HepG2 (cell line): ENCODE measurements at regions not wholly inside any gene's neighbourhood (a gene's known extent, or its start where the extent isn't known, plus 50 kb on each side); places are given as distances from the start of the nearest gene placed in this dataset.

Source experiments
- ATAC-seq: fragments of 200-7000 bp; cut with Tn5 transposase; 3 replicates; pipeline ENCODE4 v1.9.1; 2020; ENCODE audit warnings: mild to moderate bottlenecking, moderate library complexity
- BruUV-seq: library from RNA; stranded (reverse); fragments of 400-500 nt; replicated peaks from 2 replicates; lab custom pipeline; 2021; lab: Mats Ljungman, UMichigan
- CTCF ChIA-PET: fragments of 300-600 bp; formaldehyde crosslinking; extraction: SDS; loops from one replicate; lab custom pipeline; 2021; ENCODE audit warnings: low total read pairs, inconsistent platforms, low intra/inter-chr PET ratio; lab: Yijun Ruan, JAX
- POLR2A ChIA-PET: fragments of 350-600 bp; sonication (Branson Sonifier 250); formaldehyde crosslinking; loops from one replicate; lab custom pipeline; 2020; ENCODE audit warnings: antibody characterized with exemption, inconsistent platforms; lab: Yijun Ruan, JAX
- DNase-seq: peaks from one replicate; pipeline ENCODE4 v3.0.0-alpha.2; 2015; ENCODE audit warnings: low spot score
- FAIRE-seq: peaks from 3 replicates; lab custom pipeline; 2011; peaks lifted over from hg19 to GRCh38; lab: Jason Lieb, UNC
- H2AFZ ChIP-seq: one replicate; pipeline ENCODE4 v1.6.1; 2011; ENCODE audit warnings: low read length, inconsistent platforms
- H3K27ac ChIP-seq: fragments of 300-600 bp; 3 replicates; pipeline ENCODE4 v1.8.0; 2011; ENCODE audit warnings: mixed run types, mild to moderate bottlenecking, mixed read lengths, low read length, inconsistent platforms; ENCODE audit not compliant: insufficient read depth; ENCODE audit errors: extremely low read length
- H3K27me3 ChIP-seq, 2 experiments: fragments of 200-600 bp in 1 of 2; 2 replicates in 1 of 2; 3 replicates in 1 of 2; pipeline versions ENCODE4 v1.6.0 to v1.8.0; 2011; ENCODE audit warnings: low read length in 2 of 2, mild to moderate bottlenecking in 2 of 2, moderate library complexity in 2 of 2, inconsistent platforms in 1 of 2; ENCODE audit not compliant: insufficient read depth in 2 of 2, control insufficient read depth in 1 of 2
- H3K36me3 ChIP-seq, 2 experiments: fragments of 200-600 bp in 1 of 2; replicated peaks in 1 of 2; 2 replicates in 1 of 2; 3 replicates in 1 of 2; pipeline versions ENCODE4 v1.5.1 to v1.8.0; 2011; ENCODE audit warnings: low read length in 2 of 2, inconsistent platforms in 1 of 2; ENCODE audit not compliant: insufficient read depth in 2 of 2, control insufficient read depth in 1 of 2
- H3K4me1 ChIP-seq: 2 replicates; pipeline ENCODE4 v1.5.1; 2012; ENCODE audit warnings: low read length, inconsistent platforms; ENCODE audit not compliant: insufficient read depth
- H3K4me2 ChIP-seq: 2 replicates; pipeline ENCODE4 v1.6.0; 2011; ENCODE audit warnings: low read depth, low read length, inconsistent platforms
- H3K4me3 ChIP-seq, 3 experiments: fragments of 200-600 bp in 1 of 3; sonication (generic), shearing (Covaris generic) in 1 of 3; replicated peaks in 1 of 3; 2 replicates each; pipeline ENCODE4 v1.5.1; 2011 to 2016; ENCODE audit warnings: low read length in 3 of 3, inconsistent platforms in 2 of 3, low read depth in 2 of 3, mild to moderate bottlenecking in 2 of 3, control low read depth in 1 of 3, mixed read lengths in 1 of 3; ENCODE audit not compliant: insufficient read depth in 1 of 3
- H3K79me2 ChIP-seq: one replicate; pipeline ENCODE4 v1.6.1; 2011; ENCODE audit warnings: low read length, inconsistent platforms; ENCODE audit not compliant: insufficient read depth
- H3K9ac ChIP-seq: 2 replicates; pipeline ENCODE4 v1.6.0; 2011; ENCODE audit warnings: mild to moderate bottlenecking, low read depth, low read length, inconsistent platforms; ENCODE audit not compliant: insufficient read depth
- H3K9me3 ChIP-seq: 2 replicates; pipeline ENCODE4 v1.5.1; 2012; ENCODE audit warnings: mild to moderate bottlenecking, low read length
- H4K20me1 ChIP-seq: 2 replicates; pipeline ENCODE4 v1.6.0; 2011; ENCODE audit warnings: inconsistent platforms, mild to moderate bottlenecking, low read length, moderate library complexity; ENCODE audit not compliant: insufficient read depth
- ARID2 ChIP-seq: sonication (generic); formaldehyde crosslinking; IDR thresholded peaks from 2 replicates; pipeline ENCODE4 v1.8.1; 2022; ENCODE audit warnings: mild to moderate bottlenecking, missing genetic modification reagents, borderline replicate concordance
- ELF3 ChIP-seq: IDR thresholded peaks from 2 replicates; pipeline ENCODE4 v1.6.1; 2016; ENCODE audit warnings: missing genetic modification reagents, missing compliant biosample characterization
- EZH2 ChIP-seq: conservative IDR thresholded peaks from 2 replicates; pipeline ENCODE4 v1.6.1; 2012; ENCODE audit warnings: mild to moderate bottlenecking, low read depth, low read length, moderate library complexity
- FOXA3 ChIP-seq: IDR thresholded peaks from 2 replicates; pipeline ENCODE4 v1.6.1; 2016; ENCODE audit warnings: missing genetic modification reagents, missing compliant biosample characterization
- FOXJ3 ChIP-seq: sonication (generic); formaldehyde crosslinking; IDR thresholded peaks from 2 replicates; pipeline ENCODE4 v1.4.0; 2020; ENCODE audit warnings: missing genetic modification reagents, mild to moderate bottlenecking, borderline replicate concordance
- FOXP4 ChIP-seq: sonication (generic); formaldehyde crosslinking; IDR thresholded peaks from 2 replicates; pipeline ENCODE4 v1.4.0; 2020; ENCODE audit warnings: missing genetic modification reagents
- NCOA1 ChIP-seq: sonication (generic); formaldehyde crosslinking; IDR thresholded peaks from 2 replicates; pipeline ENCODE4 v1.9.0; 2021; ENCODE audit warnings: missing genetic modification reagents
- NFIC ChIP-seq: IDR thresholded peaks from 2 replicates; pipeline ENCODE4 v1.6.1; 2012; ENCODE audit warnings: mild to moderate bottlenecking, low read length, inconsistent platforms
- REST ChIP-seq, 2 experiments: IDR thresholded peaks; 2 replicates each; pipeline ENCODE4 v1.6.1; 2011 to 2012; ENCODE audit warnings: low read length in 2 of 2, borderline replicate concordance in 1 of 2, low read depth in 1 of 2, mild to moderate bottlenecking in 1 of 2, moderate library complexity in 1 of 2
- SAP130 ChIP-seq: IDR thresholded peaks from 2 replicates; pipeline ENCODE4 v1.6.1; 2016; ENCODE audit warnings: low read depth
- ZNF232 ChIP-seq: sonication (generic); formaldehyde crosslinking; IDR thresholded peaks from 2 replicates; pipeline ENCODE4 v1.4.0; 2020; ENCODE audit warnings: missing genetic modification reagents, borderline replicate concordance
- ZNF280D ChIP-seq: sonication (generic); formaldehyde crosslinking; IDR thresholded peaks from 2 replicates; pipeline ENCODE4 v1.5.1; 2020; ENCODE audit warnings: mild to moderate bottlenecking, missing genetic modification reagents
- ZNF460 ChIP-seq: sonication (generic); formaldehyde crosslinking; IDR thresholded peaks from 2 replicates; pipeline ENCODE4 v1.5.1; 2020; ENCODE audit warnings: missing genetic modification reagents, mild to moderate bottlenecking, borderline replicate concordance
- ZNF746 ChIP-seq: sonication (generic); formaldehyde crosslinking; IDR thresholded peaks from 2 replicates; pipeline ENCODE4 v1.8.0; 2022; ENCODE audit warnings: mild to moderate bottlenecking, missing genetic modification reagents
- whole genome bisulfite sequencing: methylation state at CpG from one replicate; pipeline ENCODE4 v1.1.6; 2017; ENCODE audit warnings: low lambda C conversion rate; 5-methylcytosine and 5-hydroxymethylcytosine counted together
- in situ Hi-C: cut with HindIII; loops from 2 replicates; pipeline ENCODE4 v1.10.0; 2017; ENCODE audit warnings: low pct_unique_long_range_greater_than_20kb; ENCODE audit not compliant: extremely low pct_ligation_motif_present
- intact Hi-C: fragments of 100-400 bp; cut with micrococcal nuclease; formaldehyde crosslinking; loops from one replicate; pipeline ENCODE4 v1.10.0; 2022; ENCODE audit not compliant: unreplicated experiment

- ChIA-PET POLR2A (no interaction called here), CTCF (no interaction called here)
- WGBS: 26% methylated on average over 4 of the region's 4 CpGs
- Histone ChIP-seq H3K27ac (no peak overlapping the region), H3K4me2 (peak overlapping the region; percentile 49; the same call in 1 of the 2 replicates), H3K4me3 (no peak overlapping the region), H3K27me3 (no peaks in the 10 kb centered on the region), H3K79me2 (no peaks in the 10 kb centered on the region), H4K20me1 (no peaks in the 10 kb centered on the region), H2AFZ (no peak overlapping the region), H3K36me3 (no peaks in the 10 kb centered on the region), H3K4me1 (peaks cover 52% of the 10 kb centered on the region), H3K9ac (no peak overlapping the region), H3K9me3 (no peaks in the 10 kb centered on the region)
- no peak for FAIRE-seq
- intact Hi-C loops (no loop called here), in situ Hi-C loops (no loop called here)
- peak; percentile 90 for ATAC-seq
- DNase-seq: peak; percentile 20
- BruUV-seq: no TSS peak
- TF ChIP-seq ZNF460 (CRISPR knock-in tag) (no peak), REST (IDR thresholded peaks at IDR 0.05; ENCODE audit: borderline replicate concordance in 1 of 2, low read depth in 1 of 2, low read length in 2 of 2) (0 out of 4 replicates have a peak, but pooled peaks of 1 of the 2 experiments have one; percentile 16), ZNF746 (CRISPR knock-in tag) (no peak), ZNF232 (peak; percentile 97), NFIC (no peak), EZH2 (no peak), ZNF280D (no peak), NCOA1 (no peak), ARID2 (CRISPR knock-in tag) (no peak), ELF3 (CRISPR knock-in tag) (0 out of 2 replicates have a peak, but pooled peaks have one; percentile 20), SAP130 (0 out of 2 replicates have a peak, but pooled peaks have one; percentile 26), FOXP4 (CRISPR knock-in tag) (peak; percentile 29; the same call in 1 of the 2 replicates), FOXA3 (CRISPR knock-in tag) (peak; percentile 73), FOXJ3 (CRISPR knock-in tag) (0 out of 2 replicates have a peak, but pooled peaks have one; percentile 28)
Observed at GRCh38 chr2:146212602-146213001, 1632.2 kb upstream of the ACVR2A start.
